Small intestine (tissue), 7 donors: ENCODE measurements at regions not wholly inside any gene's neighbourhood (a gene's known extent, or its start where the extent isn't known, plus 50 kb on each side); places are given as distances from the start of the nearest gene placed in this dataset.
"Not testable (repeated sequence)": the region's sequence is repeated elsewhere in the genome, so short reads cannot be mapped to it uniquely, and the experiment has no call there.

Source experiments
- DNase-seq, 2 donors: peaks; one replicate each; pipeline versions ENCODE4 v3.0.0 to v3.0.0-alpha.2; 2013
- FAIRE-seq: peaks from 2 replicates; lab custom pipeline; 2012; peaks lifted over from hg19 to GRCh38; lab: Jason Lieb, UNC
- H3K27ac ChIP-seq, 3 donors: one replicate each; pipeline ENCODE4 v1.5.1; 2013; ENCODE audit warnings: low read length in 2 of 3, mild to moderate bottlenecking in 2 of 3, control low read depth in 1 of 3, inconsistent platforms in 1 of 3, low read depth in 1 of 3, moderate library complexity in 1 of 3
- H3K27me3 ChIP-seq, 3 donors: one replicate each; pipeline ENCODE4 v1.6.1; 2013; ENCODE audit warnings: low read length in 3 of 3, inconsistent platforms in 1 of 3; ENCODE audit not compliant: control insufficient read depth in 3 of 3, insufficient read depth in 3 of 3
- H3K36me3 ChIP-seq, 3 donors: one replicate each; pipeline ENCODE4 v1.6.1; 2013; ENCODE audit warnings: low read length in 3 of 3, inconsistent platforms in 1 of 3, low read depth in 1 of 3, mild to moderate bottlenecking in 1 of 3, moderate library complexity in 1 of 3; ENCODE audit not compliant: control insufficient read depth in 3 of 3, insufficient read depth in 2 of 3
- H3K4me1 ChIP-seq, 3 donors: one replicate each; pipeline ENCODE4 v1.6.1; 2013; ENCODE audit warnings: low read length in 2 of 3, inconsistent platforms in 1 of 3, low read depth in 1 of 3, mild to moderate bottlenecking in 1 of 3, moderate library complexity in 1 of 3; ENCODE audit not compliant: control insufficient read depth in 3 of 3, insufficient read depth in 2 of 3
- H3K4me3 ChIP-seq, 3 donors: one replicate each; pipeline ENCODE4 v1.5.1; 2013; ENCODE audit warnings: low read length in 3 of 3, control low read depth in 1 of 3, inconsistent platforms in 1 of 3, low read depth in 1 of 3, mild to moderate bottlenecking in 1 of 3, moderate library complexity in 1 of 3
- H3K9me3 ChIP-seq, 2 donors: one replicate each; pipeline ENCODE4 v1.6.1; 2013; ENCODE audit warnings: low read depth in 1 of 2, low read length in 1 of 2; ENCODE audit not compliant: control insufficient read depth in 2 of 2, insufficient read depth in 1 of 2
- WGBS, 3 donors: extraction: QIAGEN DNeasy Blood & Tissue Kit; methylation state at CpG; one replicate each; pipeline ENCODE4 v1.1.7; 2013; 5-methylcytosine and 5-hydroxymethylcytosine counted together
- donor health status: healthy with polysubstance abuse.
- donor health status: control.
- donor health status: control.
- donor health status: Bipolar disorder and iron deficiency.
- donor health status: healthy.

DNA sequence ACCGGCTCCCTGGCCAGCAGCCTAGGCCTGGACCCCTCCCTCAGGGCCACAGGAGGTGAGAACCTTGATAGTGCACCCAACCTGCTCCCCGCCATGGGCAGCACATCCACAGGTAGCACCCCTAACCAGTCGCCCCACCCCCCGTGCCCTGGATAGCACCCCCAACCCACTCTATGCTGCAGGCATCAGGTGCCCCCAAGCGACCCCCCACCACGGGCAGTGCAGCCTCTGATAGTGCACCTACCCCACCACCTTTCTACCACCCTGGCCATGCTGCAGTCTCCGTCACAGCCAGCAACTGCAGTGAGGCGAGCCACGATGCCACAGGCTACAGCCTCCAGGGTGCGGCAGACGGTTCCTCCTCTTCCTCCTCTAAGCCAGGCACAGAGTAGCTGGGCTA is 55.6 kb downstream of the SOWAHC start:
- WGBS, 3 donors, result 86 to 90% (median 90%) methylated on average over 11 of the region's 11 CpGs
- no peaks in the 10 kb centered on the region for H3K27me3 ChIP-seq
- H3K27ac ChIP-seq, result no peak overlapping the region
- peaks cover 0 to 2% (median 0%) of the 10 kb centered on the region in 3 donors for H3K4me1 ChIP-seq
- no peaks in the 10 kb centered on the region for H3K9me3 ChIP-seq
- no peaks in the 10 kb centered on the region for H3K36me3 ChIP-seq
- FAIRE-seq, result no peak
- DNase-seq, result no peak
- H3K4me3 ChIP-seq, result no peak overlapping the region

DNA sequence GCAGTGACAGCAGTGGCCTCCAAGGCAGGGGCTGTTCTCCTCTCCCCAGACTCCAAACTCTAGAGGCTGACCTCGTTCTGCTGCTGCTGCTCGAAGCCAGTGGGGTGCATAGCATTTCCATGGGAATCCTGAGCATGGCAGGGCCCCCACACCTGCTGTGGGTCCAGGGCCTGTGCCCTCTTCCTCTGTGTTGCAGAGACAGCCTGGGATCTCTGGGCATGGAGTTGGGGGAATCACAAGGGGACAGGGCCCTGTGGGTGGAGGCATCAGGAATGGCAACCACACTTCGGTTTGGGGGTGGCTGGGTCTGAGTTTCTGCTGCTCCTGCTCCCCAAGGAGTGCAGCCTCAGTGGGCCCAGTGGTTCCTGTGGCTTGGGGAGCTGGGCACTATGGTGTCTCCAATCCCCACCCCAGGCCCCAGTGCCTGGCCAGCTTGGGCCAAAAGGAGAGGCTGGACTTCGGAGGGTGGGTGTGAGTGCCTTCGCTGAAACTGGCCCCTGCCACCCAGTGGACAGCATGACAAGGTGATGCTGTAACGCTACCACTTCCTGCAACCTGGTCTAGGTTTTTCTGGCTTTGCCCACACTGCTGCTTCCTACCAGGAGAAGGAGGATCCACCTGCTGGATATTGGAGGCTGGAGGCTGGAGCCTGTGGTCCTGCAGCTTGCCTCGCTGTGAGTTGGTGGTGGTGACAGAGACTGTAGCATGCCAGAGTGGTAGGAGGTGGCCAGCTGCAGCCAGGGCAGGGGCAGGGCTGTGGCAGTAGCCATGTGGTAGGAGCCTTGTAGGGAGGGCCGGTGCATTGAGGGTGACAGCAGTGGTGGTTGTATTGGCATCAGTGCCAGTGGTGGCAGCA is 56.6 kb downstream of the SOWAHC start:
- FAIRE-seq, result no peak

DNA sequence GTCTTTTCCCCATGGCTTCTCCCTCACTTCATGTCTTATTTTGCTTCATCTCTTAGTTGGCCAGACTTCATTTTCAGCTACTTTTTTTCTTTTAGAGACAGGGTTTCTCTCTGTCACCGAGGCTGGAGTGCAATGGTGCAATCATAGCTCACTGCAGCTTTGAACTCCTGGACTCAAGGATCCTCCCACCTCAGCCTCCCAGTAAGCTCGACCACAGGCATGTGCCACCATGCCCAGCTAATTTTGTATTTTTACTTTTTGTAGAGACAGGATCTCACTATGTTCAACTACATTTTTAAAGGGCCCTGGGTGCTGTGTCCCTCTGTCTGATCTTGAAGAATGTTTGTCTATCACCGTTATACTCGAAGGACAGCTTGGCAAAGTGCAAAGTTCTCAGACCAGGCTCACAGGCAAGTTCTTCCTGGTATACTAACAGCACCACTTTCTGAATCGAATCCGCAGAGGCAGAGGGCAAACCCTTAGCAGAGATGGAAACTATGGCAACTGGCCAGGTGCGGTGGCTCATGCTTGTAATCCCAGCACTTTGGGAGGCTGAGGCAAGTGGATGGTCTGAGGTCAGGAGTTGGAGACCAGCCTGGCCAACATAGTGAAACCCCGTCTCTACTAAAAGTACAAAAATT is 60.9 kb downstream of the SOWAHC start:
- H3K36me3 ChIP-seq, result no peaks in the 10 kb centered on the region
- peak; percentile 80 to 91 for DNase-seq
- peaks cover 0 to 30% (median 6%) of the 10 kb centered on the region in 3 donors for H3K4me1 ChIP-seq
- H3K9me3 ChIP-seq, result no peaks in the 10 kb centered on the region
- H3K27me3 ChIP-seq, result no peaks in the 10 kb centered on the region
- H3K4me3 ChIP-seq, result no peak overlapping the region
- FAIRE-seq, result no peak
- peak overlapping the region in 2 of 3 donors; percentile 55 for H3K27ac ChIP-seq
- 12 to 52% (median 29%) methylated on average over 8 of the region's 8 CpGs for WGBS, 3 donors

More for the DNA sequence above, 56.6 kb downstream of the SOWAHC start:
- Histone ChIP-seq H3K4me1 (peaks cover 0 to 9% (median 2%) of the 10 kb centered on the region in 3 donors), H3K36me3 (no peaks in the 10 kb centered on the region), H3K4me3 (no peak overlapping the region), H3K9me3 (no peaks in the 10 kb centered on the region), H3K27ac (no peak overlapping the region), H3K27me3 (no peaks in the 10 kb centered on the region)
- WGBS, 3 donors, result 88 to 91% (median 90%) methylated on average over 8 of the region's 8 CpGs
- no peak for DNase-seq

DNA sequence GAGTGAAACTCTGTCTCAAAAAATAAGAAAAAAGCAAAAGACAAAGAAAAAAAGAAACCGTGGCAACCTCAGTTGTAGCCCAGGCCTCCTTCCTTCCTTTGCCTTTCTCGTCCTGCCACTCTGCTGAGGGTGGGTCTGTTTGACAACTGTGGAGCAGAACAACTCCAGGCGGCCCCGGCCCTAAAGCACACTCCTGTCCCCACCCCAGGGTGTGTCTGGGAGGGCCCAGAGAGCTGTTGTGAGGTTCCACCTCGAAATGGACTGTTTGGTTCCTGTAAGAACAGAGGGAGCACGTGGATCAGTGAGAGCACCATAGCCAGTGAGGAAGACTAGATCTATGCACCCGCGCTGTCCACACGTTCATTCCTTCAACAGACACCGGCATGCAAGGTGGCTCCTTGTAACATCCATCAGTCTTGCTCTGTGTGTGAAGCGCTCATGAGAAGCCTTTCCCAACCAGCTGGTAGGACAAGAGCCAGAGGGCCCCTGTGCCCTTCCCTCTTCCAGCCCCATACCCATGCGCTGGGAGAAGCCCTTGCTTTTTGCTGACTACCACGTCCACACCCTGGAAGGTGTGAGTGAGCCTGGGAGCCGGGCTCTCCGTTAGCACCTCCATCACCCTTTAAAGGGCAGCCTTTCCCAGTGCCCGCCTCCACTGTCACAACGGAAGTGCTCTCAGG is 61.6 kb downstream of the SOWAHC start:
- no peak for FAIRE-seq
- peaks cover 0 to 33% (median 6%) of the 10 kb centered on the region in 3 donors for H3K4me1 ChIP-seq

DNA sequence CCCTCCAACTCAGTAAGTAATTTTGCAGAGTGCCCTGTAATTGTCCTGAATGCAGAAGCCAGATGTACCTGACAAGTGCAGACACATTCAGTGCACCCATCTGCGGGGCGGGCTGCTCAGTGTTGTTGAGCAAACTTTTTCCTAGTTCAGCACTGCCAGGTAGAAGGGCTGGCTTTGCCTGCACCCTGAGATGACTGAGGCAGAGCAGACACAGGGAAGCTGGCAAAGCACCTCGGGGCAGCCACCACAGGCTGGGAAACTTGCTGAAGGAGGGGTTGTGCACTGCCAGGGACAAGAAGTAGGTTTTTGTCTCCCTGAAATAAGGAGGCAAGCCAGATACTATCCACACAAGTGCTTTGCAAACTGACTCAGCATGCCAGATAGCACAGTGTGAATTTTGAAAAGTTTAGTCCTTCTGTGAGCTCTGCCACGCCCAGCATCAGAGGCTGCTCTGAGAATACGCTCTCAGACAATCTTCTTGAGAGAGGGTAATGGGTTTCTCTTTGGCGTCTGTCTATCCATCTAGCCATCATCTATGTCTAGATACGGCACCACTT is 62.3 kb downstream of the SOWAHC start:
- DNase-seq, result no peak
- no peaks in the 10 kb centered on the region for H3K9me3 ChIP-seq
- no peak for FAIRE-seq
- WGBS, 3 donors, result 68 to 81% (median 71%) methylated on average over 7 of the region's 7 CpGs
- peaks cover 0 to 35% (median 6%) of the 10 kb centered on the region in 3 donors for H3K4me1 ChIP-seq
- no peaks in the 10 kb centered on the region for H3K36me3 ChIP-seq
- no peaks in the 10 kb centered on the region for H3K27me3 ChIP-seq
- no peak overlapping the region for H3K4me3 ChIP-seq
- H3K27ac ChIP-seq, result peak overlapping the region in 2 of 3 donors; percentile 45 to 71

More for the DNA sequence above, 61.6 kb downstream of the SOWAHC start:
- Histone ChIP-seq H3K36me3 (no peaks in the 10 kb centered on the region), H3K27me3 (no peaks in the 10 kb centered on the region), H3K9me3 (no peaks in the 10 kb centered on the region), H3K4me3 (no peak overlapping the region), H3K27ac (peak overlapping the region; percentile 32 to 71 (median 45))
- DNase-seq, result peak; percentile 66 to 85
- WGBS, 3 donors, result 49 to 71% (median 59%) methylated on average over 17 of the region's 17 CpGs

DNA sequence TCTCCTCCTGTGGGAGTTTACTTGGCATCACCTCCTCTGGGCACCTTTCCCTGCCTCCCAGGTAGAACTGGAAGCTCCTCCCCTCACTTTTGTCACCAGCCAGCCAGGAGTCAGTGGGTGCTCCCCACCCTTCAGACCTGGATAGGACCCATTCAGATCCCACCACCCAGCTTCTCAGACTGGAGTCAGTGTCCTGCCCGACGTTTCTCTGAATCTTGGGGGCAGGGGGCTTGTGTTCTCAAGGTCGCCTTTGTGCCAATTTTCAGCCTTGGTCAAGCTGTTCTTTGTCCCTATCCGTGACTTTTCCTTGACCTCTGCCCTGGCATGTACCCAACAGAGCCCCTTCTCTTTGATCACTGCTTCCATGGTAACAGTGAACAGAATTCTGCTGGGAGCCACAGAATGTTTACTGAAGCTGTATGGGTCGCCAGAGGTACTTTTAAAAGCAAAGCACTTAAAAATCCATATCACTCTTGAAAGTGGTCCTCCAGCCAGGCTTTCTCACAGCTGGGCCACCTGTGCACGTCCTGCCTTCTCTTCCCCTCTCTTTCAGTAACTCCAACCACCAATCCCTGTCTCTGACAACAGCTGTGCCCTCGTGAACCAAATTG is 63.1 kb downstream of the SOWAHC start:
- peaks cover 0 to 35% (median 6%) of the 10 kb centered on the region in 3 donors for H3K4me1 ChIP-seq
- not testable (repeated sequence) for DNase-seq, H3K36me3 ChIP-seq, H3K9me3 ChIP-seq, H3K27me3 ChIP-seq, FAIRE-seq, H3K27ac ChIP-seq, H3K4me3 ChIP-seq
- WGBS, 3 donors, result 57 to 72% (median 66%) methylated on average over 7 of the region's 7 CpGs

DNA sequence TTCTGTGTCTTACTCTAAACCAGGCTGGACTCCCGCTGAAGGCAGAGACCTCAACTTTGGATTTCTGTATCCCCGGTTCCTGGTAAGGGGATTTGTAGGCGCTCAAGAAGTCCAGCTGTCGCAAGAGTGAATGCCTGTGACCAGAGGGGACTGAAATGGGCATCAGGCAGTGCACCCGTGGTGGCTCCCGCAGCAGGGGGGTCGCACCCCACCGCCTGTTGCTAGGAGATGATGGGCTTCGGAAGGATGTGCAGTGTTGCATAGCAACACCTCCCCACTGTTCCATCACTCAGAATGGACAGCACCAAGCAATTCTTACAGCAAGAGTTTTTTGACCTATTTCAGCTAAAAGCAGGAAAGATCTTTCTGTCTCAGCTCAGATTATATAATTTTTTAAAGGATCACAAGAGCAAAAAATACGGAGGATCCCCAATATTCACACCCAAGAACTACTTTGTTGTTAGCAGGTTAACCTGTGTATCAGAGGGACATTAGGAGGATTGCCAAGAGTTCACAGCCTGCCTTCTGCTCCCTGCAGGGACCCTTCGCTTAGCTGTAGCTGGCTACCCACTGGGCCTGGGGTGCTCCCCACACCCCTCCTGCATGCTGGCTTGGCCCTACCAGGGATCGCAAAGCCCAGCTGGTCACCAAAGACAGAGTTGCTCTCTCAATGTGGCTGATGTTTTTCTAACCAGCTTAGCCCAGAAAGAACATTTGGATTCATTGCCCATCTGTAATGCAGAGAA is 63.8 kb downstream of the SOWAHC start:
- DNase-seq, result no peak
- Histone ChIP-seq H3K9me3 (no peaks in the 10 kb centered on the region), H3K27me3 (no peaks in the 10 kb centered on the region), H3K4me1 (peaks cover 0 to 35% (median 6%) of the 10 kb centered on the region in 3 donors), H3K27ac (no peak overlapping the region), H3K36me3 (no peaks in the 10 kb centered on the region), H3K4me3 (no peak overlapping the region)
- FAIRE-seq, result no peak
- WGBS, 3 donors, result 83 to 86% (median 85%) methylated on average over 12 of the region's 12 CpGs
